Chondrocyte (in vitro differentiated cells): ENCODE measurements at regions not wholly inside any gene's neighbourhood (a gene's known extent, or its start where the extent isn't known, plus 50 kb on each side); places are given as distances from the start of the nearest gene placed in this dataset.

Experiments used
- DNase-seq: peaks from one replicate; pipeline ENCODE4 v3.0.0; 2021; ENCODE audit warnings: mixed read lengths, low spot score
- H3K27ac Mint-ChIP-seq: one replicate; pipeline ENCODE4 v1.8.0; 2021; ENCODE audit warnings: mild to moderate bottlenecking, moderate library complexity, mixed read lengths; ENCODE audit not compliant: unreplicated experiment
- H3K27me3 Mint-ChIP-seq: 2 replicates; pipeline ENCODE4 v1.8.0; 2021; ENCODE audit warnings: low read depth, mixed read lengths
- H3K36me3 Mint-ChIP-seq: 2 replicates; pipeline ENCODE4 v1.8.0; 2021; ENCODE audit warnings: low read depth, mixed read lengths
- H3K4me1 Mint-ChIP-seq: 2 replicates; pipeline ENCODE4 v1.8.0; 2021; ENCODE audit warnings: low read depth, mild to moderate bottlenecking, mixed read lengths
- H3K4me3 Mint-ChIP-seq: one replicate; pipeline ENCODE4 v1.8.0; 2021; ENCODE audit warnings: mild to moderate bottlenecking, moderate library complexity, mixed read lengths; ENCODE audit not compliant: unreplicated experiment
- H3K9me3 Mint-ChIP-seq: 2 replicates; pipeline ENCODE4 v1.8.0; 2021; ENCODE audit warnings: low read depth, mixed read lengths
- CTCF ChIP-seq: fragments of 200-600 bp; sonication (generic); IDR thresholded peaks from 2 replicates; pipeline ENCODE4 v1.5.0; 2021; ENCODE audit warnings: antibody characterized with exemption, mild to moderate bottlenecking, moderate library complexity

- Mint-ChIP-seq H3K27ac (no peak overlapping the region), H3K4me1 (peaks cover 15% of the 10 kb centered on the region), H3K27me3 (no peaks in the 10 kb centered on the region), H3K4me3 (no peak overlapping the region), H3K36me3 (no peaks in the 10 kb centered on the region), H3K9me3 (no peaks in the 10 kb centered on the region)
- no peak for TF ChIP-seq CTCF
- peak; percentile 57 for DNase-seq
Observed at GRCh38 chr22:46055181-46055875, 78.4 kb upstream of the WNT7B start.

GRCh38 chr22:46055911-46056545 lies 79.1 kb upstream of the WNT7B start:
- DNase-seq, result peak; percentile 55
- Mint-ChIP-seq H3K27me3 (no peaks in the 10 kb centered on the region), H3K27ac (no peak overlapping the region), H3K4me1 (peaks cover 15% of the 10 kb centered on the region), H3K36me3 (no peaks in the 10 kb centered on the region), H3K4me3 (no peak overlapping the region), H3K9me3 (no peaks in the 10 kb centered on the region)
- no peak for TF ChIP-seq CTCF

GRCh38 chr22:46056546-46057245 lies 79.7 kb upstream of the WNT7B start:
- H3K4me3 Mint-ChIP-seq, result no peak overlapping the region
- H3K36me3 Mint-ChIP-seq, result no peaks in the 10 kb centered on the region
- no peak for TF ChIP-seq CTCF
- no peak for DNase-seq
- H3K27me3 Mint-ChIP-seq, result no peaks in the 10 kb centered on the region
- H3K9me3 Mint-ChIP-seq, result no peaks in the 10 kb centered on the region
- peaks cover 15% of the 10 kb centered on the region for H3K4me1 Mint-ChIP-seq
- no peak overlapping the region for H3K27ac Mint-ChIP-seq

GRCh38 chr22:46057246-46058090 lies 80.5 kb upstream of the WNT7B start:
- no peak for DNase-seq
- peaks cover 10% of the 10 kb centered on the region for H3K4me1 Mint-ChIP-seq
- H3K36me3 Mint-ChIP-seq, result no peaks in the 10 kb centered on the region
- H3K4me3 Mint-ChIP-seq, result no peak overlapping the region
- H3K27me3 Mint-ChIP-seq, result no peaks in the 10 kb centered on the region
- no peak overlapping the region for H3K27ac Mint-ChIP-seq
- TF ChIP-seq CTCF, result no peak
- no peaks in the 10 kb centered on the region for H3K9me3 Mint-ChIP-seq

- Mint-ChIP-seq H3K27me3 (no peaks in the 10 kb centered on the region), H3K4me1 (peaks cover 6% of the 10 kb centered on the region), H3K9me3 (no peaks in the 10 kb centered on the region), H3K4me3 (no peak overlapping the region), H3K36me3 (no peaks in the 10 kb centered on the region), H3K27ac (no peak overlapping the region)
- no peak for DNase-seq
- no peak for TF ChIP-seq CTCF
Observed at GRCh38 chr22:46058091-46058420, 81.1 kb upstream of the WNT7B start.
